ENCODE measurements at regions not wholly inside any gene's neighbourhood (a gene's known extent, or its start where the extent isn't known, plus 50 kb on each side); places are given as distances from the start of the nearest gene placed in this dataset.

GRCh38 chr20:40249805-40250204 lies 439.2 kb downstream of the MAFB start:
- intact Hi-C loops (cut with DNase I; ENCODE audit: low total_unique reads): no loop called here
- no peak overlapping the region for H3K4me3 ChIP-seq
- WGBS, 5 donors: 82 to 89% (median 86%) methylated on average over 3 of the region's 3 CpGs
- DNase-seq: no peak
- no peaks in the 10 kb centered on the region for H3K27me3 ChIP-seq
- H3K36me3 ChIP-seq: no peaks in the 10 kb centered on the region
- peaks cover 0 to 7% (median 0%) of the 10 kb centered on the region in 4 donors for H3K9me3 ChIP-seq
- no peaks in the 10 kb centered on the region for H3K4me1 ChIP-seq
- TF ChIP-seq EP300 (IDR thresholded peaks at IDR 0.05): no peak
- no peak for TF ChIP-seq CTCF (IDR thresholded peaks at IDR 0.05)
- no peak for TF ChIP-seq POLR2A (IDR thresholded peaks at IDR 0.05)
- TF ChIP-seq POLR2AphosphoS5 (IDR thresholded peaks at IDR 0.05): no peak
- H3K27ac ChIP-seq: no peak overlapping the region

GRCh38 chr20:40245829-40246228 lies 443.2 kb downstream of the MAFB start:
- intact Hi-C loops (cut with DNase I; ENCODE audit: low total_unique reads): no loop called here
- Histone ChIP-seq H3K36me3 (no peaks in the 10 kb centered on the region), H3K27me3 (peaks cover 0 to 10% (median 0%) of the 10 kb centered on the region in 3 donors), H3K9me3 (peaks cover 0 to under 1% (median 0%) of the 10 kb centered on the region in 4 donors), H3K27ac (no peak overlapping the region), H3K4me3 (no peak overlapping the region), H3K4me1 (no peaks in the 10 kb centered on the region)
- TF ChIP-seq POLR2AphosphoS5 (IDR thresholded peaks at IDR 0.05) (no peak), CTCF (IDR thresholded peaks at IDR 0.05) (no peak), POLR2A (IDR thresholded peaks at IDR 0.05) (no peak), EP300 (IDR thresholded peaks at IDR 0.05) (no peak)
- DNase-seq: no peak

- 83 to 93% (median 87%) methylated on average over 4 of the region's 4 CpGs for WGBS, 5 donors
- Histone ChIP-seq H3K36me3 (no peaks in the 10 kb centered on the region), H3K27me3 (peaks cover 0 to 12% (median 0%) of the 10 kb centered on the region in 3 donors), H3K9me3 (no peaks in the 10 kb centered on the region), H3K4me1 (no peaks in the 10 kb centered on the region), H3K4me3 (no peak overlapping the region), H3K27ac (no peak overlapping the region)
- intact Hi-C loops (cut with DNase I; ENCODE audit: low total_unique reads): no loop called here
- no peak for DNase-seq
- TF ChIP-seq POLR2A (IDR thresholded peaks at IDR 0.05) (no peak), EP300 (IDR thresholded peaks at IDR 0.05) (no peak), CTCF (IDR thresholded peaks at IDR 0.05) (no peak), POLR2AphosphoS5 (IDR thresholded peaks at IDR 0.05) (no peak)
Observed at GRCh38 chr20:40244286-40244685, 444.8 kb downstream of the MAFB start.

GRCh38 chr20:40241596-40242343 lies 447.3 kb downstream of the MAFB start:
- TF ChIP-seq POLR2A (IDR thresholded peaks at IDR 0.05) (no peak), CTCF (IDR thresholded peaks at IDR 0.05) (no peak), EP300 (IDR thresholded peaks at IDR 0.05) (no peak), POLR2AphosphoS5 (IDR thresholded peaks at IDR 0.05) (no peak)
- 57 to 63% (median 60%) methylated on average over 9 of the region's 9 CpGs for WGBS, 5 donors
- Histone ChIP-seq H3K36me3 (no peaks in the 10 kb centered on the region), H3K27ac (no peak overlapping the region), H3K4me3 (no peak overlapping the region), H3K9me3 (no peaks in the 10 kb centered on the region), H3K4me1 (no peaks in the 10 kb centered on the region), H3K27me3 (peaks cover 0 to 12% (median 0%) of the 10 kb centered on the region in 3 donors)
- intact Hi-C loops (cut with DNase I; ENCODE audit: low total_unique reads): no loop called here
- no peak for DNase-seq

Measured in stomach (tissue), 8 donors.